MM.1S (cell line): ENCODE measurements at regions not wholly inside any gene's neighbourhood (a gene's known extent, or its start where the extent isn't known, plus 50 kb on each side); places are given as distances from the start of the nearest gene placed in this dataset.

Source experiments
- EZH2 ChIP-seq: fragments of 300-600 bp; sonication (generic); optimal IDR thresholded peaks from 2 replicates; pipeline ENCODE3; 2017; ENCODE audit warnings: low read depth, mild to moderate bottlenecking, antibody characterized with exemption, low read length, mixed read lengths
- EZH2phosphoT487 ChIP-seq: fragments of 300-600 bp; sonication (generic); IDR thresholded peaks from 2 replicates; pipeline ENCODE4 v1.6.1; 2018; ENCODE audit warnings: antibody characterized with exemption, low read length
- TF ChIP-seq, protein P1 (sequence below): fragments of 300-600 bp; sonication (generic); IDR thresholded peaks from 2 replicates; pipeline ENCODE4 v1.5.1; 2016; ENCODE audit warnings: antibody characterized with exemption, low read length, mixed read lengths

DNA sequence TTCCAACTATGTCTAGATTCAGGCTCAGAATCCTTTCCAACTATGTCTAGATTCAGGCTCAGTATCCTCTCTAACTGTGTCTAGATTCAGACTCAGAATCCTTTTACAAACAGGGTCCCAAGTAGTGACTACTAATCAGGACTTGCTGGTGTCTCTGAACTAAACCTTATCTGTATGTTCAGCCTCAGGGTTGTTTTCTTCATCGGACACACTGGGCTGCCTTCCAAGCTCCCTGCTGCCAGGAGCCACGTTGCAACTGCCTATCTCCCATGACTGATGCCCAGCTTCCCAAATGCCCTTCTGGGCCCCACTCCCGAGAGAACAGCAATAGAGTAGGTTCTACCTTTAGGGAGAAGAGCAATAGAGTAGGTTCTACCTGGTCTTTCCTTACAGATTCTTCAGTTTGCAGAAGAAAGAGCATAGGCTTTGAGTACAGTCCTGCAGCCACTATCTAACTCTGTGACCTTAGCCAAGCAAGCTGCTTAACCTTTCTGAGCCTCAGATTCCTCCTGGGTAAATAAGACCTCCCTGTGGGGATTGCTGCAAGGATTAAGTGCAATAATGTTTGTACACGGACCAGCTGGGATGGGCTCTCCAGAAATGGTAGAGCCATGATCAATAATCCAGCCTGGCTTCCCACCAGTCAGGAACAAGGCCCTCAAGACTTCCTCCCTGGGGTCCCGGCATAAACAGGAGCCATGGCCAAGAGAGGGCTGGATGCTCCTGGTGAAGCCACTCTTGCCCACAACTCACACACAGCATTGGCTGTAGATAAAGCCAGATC, 61.5 kb downstream of the ZIC5 start:
- TF ChIP-seq, protein P1, sequence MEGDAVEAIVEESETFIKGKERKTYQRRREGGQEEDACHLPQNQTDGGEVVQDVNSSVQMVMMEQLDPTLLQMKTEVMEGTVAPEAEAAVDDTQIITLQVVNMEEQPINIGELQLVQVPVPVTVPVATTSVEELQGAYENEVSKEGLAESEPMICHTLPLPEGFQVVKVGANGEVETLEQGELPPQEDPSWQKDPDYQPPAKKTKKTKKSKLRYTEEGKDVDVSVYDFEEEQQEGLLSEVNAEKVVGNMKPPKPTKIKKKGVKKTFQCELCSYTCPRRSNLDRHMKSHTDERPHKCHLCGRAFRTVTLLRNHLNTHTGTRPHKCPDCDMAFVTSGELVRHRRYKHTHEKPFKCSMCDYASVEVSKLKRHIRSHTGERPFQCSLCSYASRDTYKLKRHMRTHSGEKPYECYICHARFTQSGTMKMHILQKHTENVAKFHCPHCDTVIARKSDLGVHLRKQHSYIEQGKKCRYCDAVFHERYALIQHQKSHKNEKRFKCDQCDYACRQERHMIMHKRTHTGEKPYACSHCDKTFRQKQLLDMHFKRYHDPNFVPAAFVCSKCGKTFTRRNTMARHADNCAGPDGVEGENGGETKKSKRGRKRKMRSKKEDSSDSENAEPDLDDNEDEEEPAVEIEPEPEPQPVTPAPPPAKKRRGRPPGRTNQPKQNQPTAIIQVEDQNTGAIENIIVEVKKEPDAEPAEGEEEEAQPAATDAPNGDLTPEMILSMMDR: no peak
- TF ChIP-seq EZH2 (no peak), EZH2phosphoT487 (no peak)
